Mesenchymal stem cell (in vitro differentiated cells and primary cell): ENCODE measurements at regions not wholly inside any gene's neighbourhood (a gene's known extent, or its start where the extent isn't known, plus 50 kb on each side); places are given as distances from the start of the nearest gene placed in this dataset.

Experiments used
- DNase-seq: peaks from one replicate; pipeline ENCODE4 v3.0.0-alpha.2; 2013
- H2AFZ ChIP-seq: one replicate; pipeline ENCODE4 v1.6.1; 2013; ENCODE audit warnings: low read depth, mild to moderate bottlenecking, control low read depth, inconsistent platforms, low read length, moderate library complexity
- H2AK5ac ChIP-seq: 2 replicates; pipeline ENCODE4 v1.6.1; 2013; ENCODE audit warnings: low read length, moderate library complexity, mild to moderate bottlenecking, inconsistent platforms; ENCODE audit not compliant: severe bottlenecking
- H2BK120ac ChIP-seq: one replicate; pipeline ENCODE4 v1.6.1; 2013; ENCODE audit warnings: low read depth, mild to moderate bottlenecking, inconsistent platforms, low read length, moderate library complexity
- H2BK12ac ChIP-seq, 2 experiments: one replicate each; pipeline ENCODE4 v1.6.1; 2013; ENCODE audit warnings: inconsistent platforms in 2 of 2, low read length in 2 of 2, mild to moderate bottlenecking in 2 of 2, moderate library complexity in 2 of 2, control low read depth in 1 of 2
- H2BK15ac ChIP-seq: one replicate; pipeline ENCODE4 v1.6.1; 2013; ENCODE audit warnings: mild to moderate bottlenecking, low read depth, inconsistent platforms; ENCODE audit not compliant: poor library complexity, severe bottlenecking
- H2BK5ac ChIP-seq: 2 replicates; pipeline ENCODE4 v1.6.1; 2013; ENCODE audit warnings: low read depth, mild to moderate bottlenecking, low read length, control low read depth, inconsistent platforms; ENCODE audit not compliant: poor library complexity, severe bottlenecking
- H3K14ac ChIP-seq, 2 experiments: one replicate each; pipeline ENCODE4 v1.6.1; 2013; ENCODE audit warnings: inconsistent platforms in 2 of 2, low read length in 2 of 2, control low read depth in 1 of 2, mild to moderate bottlenecking in 1 of 2, moderate library complexity in 1 of 2
- H3K18ac ChIP-seq, 2 experiments: one replicate each; pipeline ENCODE4 v1.6.1; 2013; ENCODE audit warnings: inconsistent platforms in 2 of 2, low read length in 2 of 2, control low read depth in 1 of 2, low read depth in 1 of 2, mild to moderate bottlenecking in 1 of 2
- H3K23ac ChIP-seq, 2 experiments: one replicate each; pipeline ENCODE4 v1.6.1; 2013; ENCODE audit warnings: inconsistent platforms in 2 of 2, low read length in 2 of 2, mild to moderate bottlenecking in 2 of 2, moderate library complexity in 2 of 2, control low read depth in 1 of 2
- H3K27ac ChIP-seq: 2 replicates; pipeline ENCODE4 v1.5.1; 2013; ENCODE audit warnings: mild to moderate bottlenecking, moderate library complexity, low read length, control low read depth, inconsistent platforms; ENCODE audit not compliant: poor library complexity, severe bottlenecking
- H3K27me3 ChIP-seq, 2 experiments: 2 replicates each; pipeline versions ENCODE4 v1.6.1 to v1.7.0; 2013; ENCODE audit warnings: low read length in 2 of 2, mild to moderate bottlenecking in 2 of 2, moderate library complexity in 2 of 2, control low read depth in 1 of 2, inconsistent platforms in 1 of 2; ENCODE audit not compliant: control insufficient read depth in 1 of 2, insufficient read depth in 1 of 2
- H3K36me3 ChIP-seq, 2 experiments: 2 replicates each; pipeline versions ENCODE4 v1.6.1 to v1.7.0; 2013; ENCODE audit warnings: low read length in 2 of 2, control low read depth in 1 of 2, inconsistent platforms in 1 of 2, low read depth in 1 of 2, mild to moderate bottlenecking in 1 of 2; ENCODE audit not compliant: insufficient read depth in 2 of 2, control insufficient read depth in 1 of 2
- H3K4ac ChIP-seq, 2 experiments: one replicate each; pipeline ENCODE4 v1.6.1; 2013; ENCODE audit warnings: inconsistent platforms in 2 of 2, low read length in 2 of 2, mild to moderate bottlenecking in 2 of 2, moderate library complexity in 2 of 2, control low read depth in 1 of 2, low read depth in 1 of 2
- H3K4me1 ChIP-seq: 2 replicates; pipeline ENCODE4 v1.6.1; 2013; ENCODE audit warnings: low read depth, low read length, control low read depth; ENCODE audit not compliant: control insufficient read depth, insufficient read depth
- H3K4me2 ChIP-seq: 2 replicates; pipeline ENCODE4 v1.6.1; 2013; ENCODE audit warnings: low read length, mild to moderate bottlenecking, inconsistent platforms; ENCODE audit not compliant: poor library complexity, severe bottlenecking
- H3K4me3 ChIP-seq, 2 experiments: 2 replicates each; pipeline versions ENCODE4 v1.5.1 to v1.7.0; 2013; ENCODE audit warnings: low read length in 2 of 2, mild to moderate bottlenecking in 2 of 2, control low read depth in 1 of 2, low read depth in 1 of 2; ENCODE audit not compliant: insufficient read depth in 1 of 2
- H3K79me1 ChIP-seq: replicated peaks from 2 replicates; pipeline ENCODE4 v1.6.1; 2013; ENCODE audit warnings: mild to moderate bottlenecking, control low read depth, low read length, inconsistent platforms; ENCODE audit not compliant: poor library complexity, severe bottlenecking
- H3K9ac ChIP-seq: 2 replicates; pipeline ENCODE4 v1.7.0; 2013; ENCODE audit warnings: mild to moderate bottlenecking, low read length, moderate library complexity
- H3K9me3 ChIP-seq: 2 replicates; pipeline ENCODE4 v1.7.0; 2013; ENCODE audit warnings: mild to moderate bottlenecking, low read length; ENCODE audit not compliant: control insufficient read depth
- H4K8ac ChIP-seq: one replicate; pipeline ENCODE4 v1.6.1; 2013; ENCODE audit warnings: inconsistent platforms, mild to moderate bottlenecking, low read length, moderate library complexity
- H4K91ac ChIP-seq: one replicate; pipeline ENCODE4 v1.6.1; 2013; ENCODE audit warnings: mild to moderate bottlenecking, low read length, inconsistent platforms
- WGBS: methylation state at CpG from one replicate; pipeline ENCODE4 v1.1.7; 2013; ENCODE audit warnings: mixed read lengths; 5-methylcytosine and 5-hydroxymethylcytosine counted together

DNA sequence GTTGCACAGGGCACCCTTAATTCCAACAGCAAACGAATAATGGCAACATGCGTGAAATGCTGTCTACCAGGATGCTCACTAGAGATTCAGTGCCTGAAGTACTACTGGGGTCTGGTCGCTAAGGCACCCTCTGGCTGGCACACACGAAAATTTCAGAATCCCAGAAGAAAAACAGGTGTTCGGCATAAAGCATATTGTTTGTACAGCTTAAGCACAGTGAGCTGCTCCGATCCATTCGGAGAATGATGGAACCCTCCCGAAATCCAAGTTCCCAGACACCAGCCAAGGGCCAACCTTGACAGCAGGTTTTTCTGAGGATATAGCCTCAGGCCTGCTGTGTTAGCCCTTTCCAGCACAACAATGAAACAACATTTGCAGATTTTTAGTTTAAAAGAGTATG, 61.4 kb upstream of the ALDH1B1 start:
- Histone ChIP-seq H2BK12ac (no peak overlapping the region), H3K18ac (no peak overlapping the region), H2AK5ac (no peak overlapping the region), H3K14ac (no peak overlapping the region), H3K27me3 (peaks cover 5 to 17% of the 10 kb centered on the region in 2 experiments), H3K27ac (no peak overlapping the region), H2BK5ac (no peak overlapping the region), H3K4me2 (no peak overlapping the region), H3K4me3 (no peak overlapping the region), H3K23ac (no peak overlapping the region), H3K4me1 (no peaks in the 10 kb centered on the region), H2BK15ac (no peak overlapping the region), H2AFZ (no peak overlapping the region), H3K9me3 (no peaks in the 10 kb centered on the region), H4K91ac (no peak overlapping the region), H3K9ac (no peak overlapping the region), H3K4ac (no peak overlapping the region), H3K36me3 (no peaks in the 10 kb centered on the region), H3K79me1 (no peaks in the 10 kb centered on the region), H2BK120ac (no peak overlapping the region), H4K8ac (no peak overlapping the region)
- WGBS: 91% methylated on average over 8 of the region's 8 CpGs
- DNase-seq: no peak

DNA sequence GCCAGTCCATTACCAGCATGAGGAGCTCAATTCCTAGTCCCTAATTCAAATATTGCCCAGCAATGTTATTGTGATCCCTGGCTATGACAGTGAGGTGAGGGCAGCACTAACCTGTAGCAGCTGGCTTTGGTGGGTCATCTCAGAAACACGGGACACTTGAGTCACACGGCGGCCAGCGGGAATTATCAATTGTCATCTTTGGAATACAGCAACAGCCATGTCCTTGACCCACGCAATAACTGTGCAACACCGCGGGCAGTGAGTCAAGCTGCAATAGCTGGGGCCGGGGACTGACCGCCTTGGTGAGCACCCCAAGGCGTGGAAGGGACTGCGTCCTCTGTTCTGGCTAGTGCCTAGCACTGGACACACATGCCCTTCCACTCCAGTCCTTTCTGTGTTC, 62.5 kb upstream of the ALDH1B1 start:
- no peaks in the 10 kb centered on the region for H3K36me3 ChIP-seq
- no peak overlapping the region for H3K18ac ChIP-seq
- no peak overlapping the region for H4K8ac ChIP-seq
- no peak overlapping the region for H3K27ac ChIP-seq
- no peak overlapping the region for H2AK5ac ChIP-seq
- no peak overlapping the region for H3K14ac ChIP-seq
- no peaks in the 10 kb centered on the region for H3K79me1 ChIP-seq
- no peak overlapping the region for H2BK12ac ChIP-seq
- H2BK15ac ChIP-seq: no peak overlapping the region
- no peak overlapping the region for H3K23ac ChIP-seq
- no peaks in the 10 kb centered on the region for H3K9me3 ChIP-seq
- H3K4me3 ChIP-seq: no peak overlapping the region
- peaks cover 5 to 8% of the 10 kb centered on the region in 2 experiments for H3K27me3 ChIP-seq
- no peak overlapping the region for H3K9ac ChIP-seq
- no peak overlapping the region for H4K91ac ChIP-seq
- 89% methylated on average over 11 of the region's 11 CpGs for WGBS
- H2BK120ac ChIP-seq: no peak overlapping the region
- no peak overlapping the region for H3K4me2 ChIP-seq
- H2AFZ ChIP-seq: no peak overlapping the region
- H3K4ac ChIP-seq: no peak overlapping the region
- H3K4me1 ChIP-seq: no peaks in the 10 kb centered on the region
- no peak for DNase-seq
- no peak overlapping the region for H2BK5ac ChIP-seq

DNA sequence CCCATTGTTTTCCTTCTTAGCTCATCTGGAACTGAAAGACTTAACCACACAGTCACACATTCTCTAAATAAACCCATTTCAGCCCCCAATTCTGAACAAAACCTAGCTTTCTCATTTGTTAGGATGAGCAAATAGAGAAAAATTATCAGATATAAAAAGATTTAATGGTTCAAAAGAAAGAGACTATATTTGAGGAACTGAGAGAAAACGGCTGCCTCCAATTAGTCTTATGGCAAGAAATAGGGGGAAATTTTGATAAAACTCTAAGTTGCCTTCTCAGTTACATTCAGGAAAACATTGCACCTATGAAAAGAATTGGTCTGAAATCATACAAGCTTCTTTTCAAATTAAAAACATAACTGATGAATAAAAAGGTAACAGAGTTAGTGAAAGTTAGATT, 63.7 kb upstream of the ALDH1B1 start:
- Histone ChIP-seq H3K18ac (no peak overlapping the region), H3K4ac (no peak overlapping the region), H2AFZ (no peak overlapping the region), H2BK12ac (no peak overlapping the region), H3K23ac (no peak overlapping the region), H3K9me3 (no peaks in the 10 kb centered on the region), H2BK15ac (no peak overlapping the region), H3K14ac (no peak overlapping the region), H2AK5ac (no peak overlapping the region), H3K4me3 (no peak overlapping the region), H3K4me2 (no peak overlapping the region), H2BK120ac (no peak overlapping the region), H3K36me3 (no peaks in the 10 kb centered on the region), H3K9ac (no peak overlapping the region), H3K79me1 (no peaks in the 10 kb centered on the region), H3K4me1 (no peaks in the 10 kb centered on the region), H2BK5ac (no peak overlapping the region), H3K27ac (no peak overlapping the region), H3K27me3 (peaks cover 5 to 6% of the 10 kb centered on the region in 2 experiments), H4K8ac (no peak overlapping the region), H4K91ac (no peak overlapping the region)
- DNase-seq: no peak
- no CpG with 5 or more reads among the region's 1 CpG for WGBS

DNA sequence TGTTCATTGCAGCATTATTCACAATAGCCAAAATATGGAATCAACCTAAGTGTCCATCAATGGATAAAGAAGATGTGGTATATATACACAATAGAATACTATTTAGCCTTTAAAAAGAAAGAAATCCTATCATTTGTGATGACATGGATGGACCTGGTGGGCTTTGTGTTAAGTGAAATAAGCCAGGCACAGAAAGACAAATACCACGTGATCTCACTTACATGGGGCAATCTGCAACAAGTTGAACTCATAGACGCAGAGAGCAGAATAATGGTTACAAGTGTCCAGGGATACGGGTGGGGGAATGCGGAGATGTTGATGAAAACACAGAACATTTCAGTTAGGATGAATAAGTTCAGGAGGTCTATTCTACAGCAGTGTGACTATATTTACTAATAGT, 66.4 kb upstream of the ALDH1B1 start:
- H4K91ac ChIP-seq: no peak overlapping the region
- no peak overlapping the region for H2AK5ac ChIP-seq
- no peak overlapping the region for H2AFZ ChIP-seq
- H2BK15ac ChIP-seq: no peak overlapping the region
- no peak overlapping the region for H3K23ac ChIP-seq
- H3K36me3 ChIP-seq: no peaks in the 10 kb centered on the region
- H3K14ac ChIP-seq: no peak overlapping the region
- H3K18ac ChIP-seq: no peak overlapping the region
- no peaks in the 10 kb centered on the region for H3K4me1 ChIP-seq
- no peaks in the 10 kb centered on the region for H3K79me1 ChIP-seq
- H2BK12ac ChIP-seq: no peak overlapping the region
- H3K4me2 ChIP-seq: no peak overlapping the region
- H3K27ac ChIP-seq: no peak overlapping the region
- H4K8ac ChIP-seq: no peak overlapping the region
- no peak overlapping the region for H3K4ac ChIP-seq
- no peak overlapping the region for H2BK5ac ChIP-seq
- H2BK120ac ChIP-seq: no peak overlapping the region
- H3K9me3 ChIP-seq: no peaks in the 10 kb centered on the region
- H3K4me3 ChIP-seq: no peak overlapping the region
- peaks cover 5 to 6% of the 10 kb centered on the region in 2 experiments for H3K27me3 ChIP-seq
- H3K9ac ChIP-seq: no peak overlapping the region
- DNase-seq: no peak
- WGBS: 94% methylated on average over 4 of the region's 4 CpGs
